Prostate gland (tissue), 2 donors: ENCODE measurements at regions not wholly inside any gene's neighbourhood (a gene's known extent, or its start where the extent isn't known, plus 50 kb on each side); places are given as distances from the start of the nearest gene placed in this dataset.

Experiments used
- DNase-seq: peaks from one replicate; pipeline ENCODE4 v3.0.0-alpha.2; 2019; ENCODE audit warnings: low spot score
- H3K27ac ChIP-seq, 2 donors: fragments of 200-600 bp; sonication (generic); 2 replicates each; pipeline ENCODE4 v1.5.1; 2017 to 2019
- H3K27me3 ChIP-seq: fragments of 200-600 bp; sonication (generic); replicated peaks from 2 replicates; pipeline ENCODE4 v1.5.1; 2019; ENCODE audit not compliant: insufficient read depth
- H3K36me3 ChIP-seq, 2 donors: fragments of 200-600 bp; sonication (generic); 1 replicate in 1 of 2; 2 replicates in 1 of 2; pipeline versions ENCODE4 v1.5.1 to v1.8.1; 2017 to 2019
- H3K4me1 ChIP-seq: fragments of 200-600 bp; sonication (generic); replicated peaks from 2 replicates; pipeline ENCODE4 v1.5.1; 2019
- H3K4me3 ChIP-seq, 2 donors: fragments of 200-600 bp; sonication (generic); 2 replicates each; pipeline ENCODE4 v1.5.1; 2017 to 2019
- H3K9me3 ChIP-seq: fragments of 200-600 bp; sonication (generic); 2 replicates; pipeline ENCODE4 v1.5.1; 2017
- POLR2A ChIP-seq: fragments of 450-650 bp; IDR thresholded peaks from one replicate; pipeline ENCODE4 v1.6.1; 2016; ENCODE audit warnings: antibody characterized with exemption, mild to moderate bottlenecking
- POLR2AphosphoS5 ChIP-seq: sonication (generic); formaldehyde crosslinking; IDR thresholded peaks from one replicate; pipeline ENCODE4 v1.6.1; 2017; ENCODE audit warnings: antibody characterized with exemption
- WGBS: methylation state at CpG from one replicate; pipeline ENCODE4 v1.1.5; 2018; 5-methylcytosine and 5-hydroxymethylcytosine counted together
- intact Hi-C: fragments of 100-400 bp; cut with DNase I; formaldehyde crosslinking; loops from one replicate; pipeline ENCODE4 v1.14.2; 2022
- TF ChIP-seq, protein P1 (sequence below), 4 experiments: fragments of 200-600 bp in 2 of 4; fragments of 450-650 bp in 2 of 4; sonication (generic) in 2 of 4; IDR thresholded peaks; 1 replicate in 3 of 4; 2 replicates in 1 of 4; pipeline ENCODE4 v1.5.1; 2016 to 2019; ENCODE audit warnings: antibody characterized with exemption in 4 of 4, mild to moderate bottlenecking in 2 of 4, moderate library complexity in 2 of 4

DNA sequence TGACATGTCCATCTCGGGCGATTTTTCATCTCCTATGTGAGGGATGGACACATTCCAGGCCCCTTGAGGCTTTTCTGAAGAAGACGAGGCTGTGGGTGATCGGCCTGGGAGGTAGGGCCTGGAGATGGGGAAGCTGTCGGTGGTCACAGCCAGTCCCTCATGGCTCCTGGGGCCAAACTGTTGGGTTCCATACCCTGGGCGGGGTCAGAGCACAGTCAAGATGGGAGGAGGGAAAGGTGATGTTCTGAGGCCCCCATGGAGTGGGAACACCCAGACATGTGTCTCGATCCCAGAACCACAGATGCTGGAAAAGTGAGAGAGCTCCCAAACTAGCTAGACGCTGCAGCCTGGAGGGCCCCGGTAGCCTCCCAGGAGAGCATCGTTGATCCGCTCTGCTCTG, 157.5 kb upstream of the C1orf174 start:
- no peaks in the 10 kb centered on the region for H3K36me3 ChIP-seq
- intact Hi-C loops = no loop called here
- H3K4me1 ChIP-seq = no peaks in the 10 kb centered on the region
- H3K27me3 ChIP-seq = no peaks in the 10 kb centered on the region
- no peaks in the 10 kb centered on the region for H3K9me3 ChIP-seq
- WGBS = 92% methylated on average over 11 of the region's 11 CpGs
- TF ChIP-seq POLR2A (no peak), POLR2AphosphoS5 (no peak)
- TF ChIP-seq, protein P1, sequence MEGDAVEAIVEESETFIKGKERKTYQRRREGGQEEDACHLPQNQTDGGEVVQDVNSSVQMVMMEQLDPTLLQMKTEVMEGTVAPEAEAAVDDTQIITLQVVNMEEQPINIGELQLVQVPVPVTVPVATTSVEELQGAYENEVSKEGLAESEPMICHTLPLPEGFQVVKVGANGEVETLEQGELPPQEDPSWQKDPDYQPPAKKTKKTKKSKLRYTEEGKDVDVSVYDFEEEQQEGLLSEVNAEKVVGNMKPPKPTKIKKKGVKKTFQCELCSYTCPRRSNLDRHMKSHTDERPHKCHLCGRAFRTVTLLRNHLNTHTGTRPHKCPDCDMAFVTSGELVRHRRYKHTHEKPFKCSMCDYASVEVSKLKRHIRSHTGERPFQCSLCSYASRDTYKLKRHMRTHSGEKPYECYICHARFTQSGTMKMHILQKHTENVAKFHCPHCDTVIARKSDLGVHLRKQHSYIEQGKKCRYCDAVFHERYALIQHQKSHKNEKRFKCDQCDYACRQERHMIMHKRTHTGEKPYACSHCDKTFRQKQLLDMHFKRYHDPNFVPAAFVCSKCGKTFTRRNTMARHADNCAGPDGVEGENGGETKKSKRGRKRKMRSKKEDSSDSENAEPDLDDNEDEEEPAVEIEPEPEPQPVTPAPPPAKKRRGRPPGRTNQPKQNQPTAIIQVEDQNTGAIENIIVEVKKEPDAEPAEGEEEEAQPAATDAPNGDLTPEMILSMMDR (IDR thresholded peaks at IDR 0.05) = no peak
- DNase-seq = no peak
- H3K4me3 ChIP-seq = no peak overlapping the region
- no peak overlapping the region for H3K27ac ChIP-seq

DNA sequence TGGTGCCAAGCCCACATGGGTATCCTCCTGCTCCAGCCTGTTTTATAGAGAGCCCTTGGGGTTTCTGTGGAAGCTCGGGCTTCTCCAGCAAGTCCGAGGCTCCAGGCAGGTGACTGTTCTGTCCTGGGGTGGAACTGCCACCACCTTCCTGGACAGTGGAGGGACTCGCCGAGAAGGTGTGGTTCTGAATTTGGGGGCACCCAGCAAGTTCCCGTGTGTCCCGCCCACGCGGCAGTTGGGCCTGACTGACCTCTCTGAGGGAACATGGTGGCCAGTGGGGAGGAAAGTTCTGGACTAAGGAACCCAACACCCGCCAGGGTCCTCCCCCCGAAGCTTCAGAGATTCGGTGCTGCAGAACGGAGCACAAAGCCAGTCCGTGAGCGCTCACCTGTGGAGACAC, 158.1 kb upstream of the C1orf174 start:
- Histone ChIP-seq H3K27ac (no peak overlapping the region), H3K4me1 (no peaks in the 10 kb centered on the region), H3K36me3 (no peaks in the 10 kb centered on the region), H3K4me3 (no peak overlapping the region), H3K27me3 (no peaks in the 10 kb centered on the region), H3K9me3 (no peaks in the 10 kb centered on the region)
- intact Hi-C loops = no loop called here
- 92% methylated on average over 14 of the region's 14 CpGs for WGBS
- TF ChIP-seq POLR2AphosphoS5 = no peak
- TF ChIP-seq POLR2A = no peak
- TF ChIP-seq, protein P1 (IDR thresholded peaks at IDR 0.05) = no peak
- DNase-seq = no peak

DNA sequence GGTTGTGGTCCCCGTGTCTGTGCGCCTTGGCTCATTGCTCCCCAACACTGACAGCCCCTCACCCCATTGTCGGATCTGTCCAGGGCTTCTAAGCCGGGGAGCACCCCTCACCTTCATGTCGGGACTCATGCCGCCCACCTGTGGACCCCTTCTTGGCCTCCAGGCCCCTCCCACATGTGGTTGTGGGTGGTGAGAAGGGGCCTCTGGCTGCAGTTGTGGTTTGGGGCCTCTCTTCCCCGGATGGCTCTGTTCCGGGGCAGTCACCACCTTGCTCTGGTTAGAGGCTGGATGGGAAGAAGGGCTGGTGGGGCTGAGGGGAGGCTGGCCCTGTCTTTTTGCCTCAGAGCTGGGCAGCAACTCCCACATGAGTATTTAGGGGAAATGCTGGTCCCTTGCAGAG, 158.6 kb upstream of the C1orf174 start:
- no peaks in the 10 kb centered on the region for H3K9me3 ChIP-seq
- intact Hi-C loops = no loop called here
- H3K36me3 ChIP-seq = no peaks in the 10 kb centered on the region
- no peaks in the 10 kb centered on the region for H3K4me1 ChIP-seq
- H3K4me3 ChIP-seq = no peak overlapping the region
- H3K27me3 ChIP-seq = no peaks in the 10 kb centered on the region
- DNase-seq = no peak
- WGBS = 81% methylated on average over 8 of the region's 8 CpGs
- H3K27ac ChIP-seq = no peak overlapping the region
- TF ChIP-seq POLR2AphosphoS5 = no peak
- no peak for TF ChIP-seq POLR2A
- TF ChIP-seq, protein P1 (IDR thresholded peaks at IDR 0.05) = no peak

DNA sequence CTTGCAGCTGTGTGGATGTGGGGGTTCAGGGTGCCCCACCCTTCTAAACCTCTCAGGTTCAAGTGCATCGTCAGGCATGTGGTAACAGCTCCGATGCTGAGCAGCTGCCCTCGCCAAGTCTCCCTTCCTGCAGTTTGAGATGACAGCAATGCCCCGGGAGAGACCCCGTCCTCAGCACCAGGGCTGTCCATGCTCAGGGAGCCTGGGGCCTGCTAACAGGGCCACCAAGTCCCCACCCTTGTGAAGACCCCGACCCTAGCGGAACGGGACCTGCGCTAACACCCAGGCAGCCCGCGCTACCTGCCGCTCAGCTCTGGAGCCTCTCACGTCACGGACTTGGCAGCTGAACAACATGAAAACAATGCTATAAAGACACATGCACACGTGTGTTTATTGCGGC, 159.2 kb upstream of the C1orf174 start:
- intact Hi-C loops = no loop called here
- no peak overlapping the region for H3K27ac ChIP-seq
- TF ChIP-seq POLR2AphosphoS5 = no peak
- TF ChIP-seq POLR2A = no peak
- TF ChIP-seq, protein P1 (IDR thresholded peaks at IDR 0.05) = no peak
- WGBS = 74% methylated on average over 14 of the region's 16 CpGs
- no peaks in the 10 kb centered on the region for H3K4me1 ChIP-seq
- H3K36me3 ChIP-seq = no peaks in the 10 kb centered on the region
- H3K27me3 ChIP-seq = no peaks in the 10 kb centered on the region
- H3K4me3 ChIP-seq = no peak overlapping the region
- no peak for DNase-seq
- H3K9me3 ChIP-seq = no peaks in the 10 kb centered on the region

DNA sequence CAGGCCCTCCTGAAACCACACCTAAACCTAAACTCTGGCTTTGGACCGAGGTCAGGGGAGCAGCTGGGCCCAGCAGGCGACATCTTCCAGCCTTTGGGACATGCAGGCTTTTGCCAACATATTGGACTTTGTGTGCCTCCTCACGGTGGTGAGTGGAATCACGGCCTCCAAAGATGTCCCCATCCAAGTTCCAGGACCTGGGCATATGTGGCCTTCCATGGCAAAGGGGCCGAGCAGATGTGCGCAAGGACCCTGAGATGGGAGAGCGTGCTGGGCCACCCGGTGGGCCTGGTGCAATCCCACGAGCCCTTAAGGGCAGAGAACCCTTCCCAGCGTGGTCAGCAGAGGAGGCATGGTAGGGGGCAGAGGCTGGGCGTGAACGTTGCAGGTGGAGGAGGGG, 160.8 kb upstream of the C1orf174 start:
- intact Hi-C loops = no loop called here
- Histone ChIP-seq H3K36me3 (no peaks in the 10 kb centered on the region), H3K4me1 (no peaks in the 10 kb centered on the region), H3K27me3 (no peaks in the 10 kb centered on the region), H3K4me3 (no peak overlapping the region), H3K27ac (no peak overlapping the region), H3K9me3 (no peaks in the 10 kb centered on the region)
- TF ChIP-seq, protein P1 (IDR thresholded peaks at IDR 0.05) = no peak
- TF ChIP-seq POLR2A = no peak
- DNase-seq = no peak
- 75% methylated on average over 10 of the region's 12 CpGs for WGBS
